ENCODE measurements at regions not wholly inside any gene's neighbourhood (a gene's known extent, or its start where the extent isn't known, plus 50 kb on each side); places are given as distances from the start of the nearest gene placed in this dataset.

DNA sequence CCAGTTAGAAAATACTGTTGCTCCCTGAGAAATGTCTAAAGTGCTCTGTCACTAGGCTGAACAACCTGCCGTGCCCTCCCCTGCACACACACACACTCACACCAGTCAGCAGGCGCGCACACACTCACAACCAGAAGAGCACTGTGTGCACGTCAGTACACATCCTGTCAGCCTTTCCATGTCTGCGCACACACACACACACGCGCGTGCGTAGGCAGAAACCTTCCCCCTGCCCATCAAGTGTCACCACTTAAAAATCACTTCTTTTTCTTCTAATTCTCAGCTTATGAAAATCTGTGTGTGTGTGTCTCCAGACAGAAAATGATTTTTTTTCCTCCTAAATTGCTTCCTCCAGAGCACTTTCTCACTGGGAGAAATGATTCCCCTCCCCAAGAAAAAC, 100.3 kb downstream of the EDN3 start:
- intact Hi-C loops (cut with DNase I), result loop anchor here (5.0 to 10.0 kb wide), 2 partner anchors 336 to 533 kb away; no protein-coding TSS in a partner anchor

DNA sequence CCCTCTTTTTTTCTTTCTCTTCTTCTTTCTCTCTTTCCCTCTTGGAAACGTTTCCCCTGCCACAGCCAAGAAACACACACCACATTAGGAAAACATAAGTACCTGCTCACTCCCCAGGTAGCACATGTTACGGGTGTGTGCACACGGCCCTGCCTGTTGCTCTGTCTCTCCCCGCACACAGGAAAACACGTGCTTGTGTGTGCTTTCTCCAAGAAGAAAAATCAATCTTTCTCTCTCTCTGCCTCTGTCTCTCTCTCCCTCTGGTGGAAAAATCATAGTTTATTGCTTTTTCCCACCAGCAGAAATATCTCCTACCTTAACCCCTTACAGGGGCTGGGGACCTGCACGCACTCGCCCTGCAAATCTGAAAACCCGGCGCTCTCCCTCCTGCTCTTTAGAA, 102.3 kb downstream of the EDN3 start:
- no peak for DNase-seq (ENCODE audit: low spot score)
- intact Hi-C loops (cut with DNase I), result loop anchor here (5.0 to 10.0 kb wide), 2 partner anchors 338 to 535 kb away; no protein-coding TSS in a partner anchor

More for the DNA sequence above, 100.3 kb downstream of the EDN3 start:
- DNase-seq (ENCODE audit: low spot score), result no peak

DNA sequence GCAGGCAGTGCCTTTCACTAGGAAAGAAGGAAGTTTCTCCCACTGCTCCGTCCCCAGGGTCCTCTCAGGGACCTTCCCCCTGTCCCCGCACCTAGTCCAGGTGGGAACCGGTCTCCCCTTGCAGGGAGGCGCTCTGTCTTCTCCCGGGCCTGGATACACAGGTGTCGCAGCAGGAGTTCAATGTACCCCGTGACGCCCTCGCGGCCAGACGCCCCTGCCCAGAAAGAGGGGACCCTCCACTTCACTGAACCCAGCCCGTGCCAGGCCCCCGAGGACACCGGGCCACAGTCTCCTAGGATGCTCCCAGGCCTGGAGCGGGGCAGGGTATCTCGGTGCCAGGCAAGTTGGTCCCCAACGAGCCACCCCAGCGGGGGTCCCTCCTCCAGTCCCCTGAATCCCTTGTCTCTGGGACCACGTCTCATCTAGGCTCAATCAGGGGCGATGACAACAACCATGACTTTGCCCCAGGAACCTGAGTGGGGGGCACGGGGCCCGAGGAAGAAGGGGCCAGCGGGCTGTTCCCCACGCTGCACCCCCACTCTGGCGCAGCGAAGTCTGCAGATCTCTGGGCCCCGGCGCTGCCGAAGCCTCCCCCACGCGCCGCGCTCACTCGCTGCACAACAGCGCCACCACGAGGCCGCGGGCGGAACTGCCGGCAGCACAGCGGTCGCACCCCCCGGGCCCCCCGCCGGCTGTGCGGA, 103.0 kb downstream of the EDN3 start:
- DNase-seq (ENCODE audit: low spot score), result peak; percentile 79

DNA sequence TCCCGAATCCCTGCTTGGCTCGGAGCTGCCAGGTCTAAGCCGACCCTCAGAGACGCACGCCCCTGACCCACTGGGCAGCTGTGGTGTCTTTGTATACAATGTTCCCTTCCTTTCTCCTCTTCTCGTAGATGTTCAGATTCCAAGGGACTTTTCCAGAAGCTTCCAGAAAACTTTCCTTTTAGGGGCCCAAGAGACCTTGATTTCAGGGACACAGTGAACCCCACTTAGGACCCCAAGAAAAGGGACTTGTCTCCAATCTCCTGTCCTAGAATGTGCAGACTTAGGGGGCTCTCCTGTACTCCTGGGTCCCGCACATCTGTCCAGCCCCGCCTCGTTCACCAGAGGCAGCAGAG, 103.5 kb downstream of the EDN3 start:
- intact Hi-C loops (cut with DNase I), result loop anchor here (5.0 to 10.0 kb wide), 2 partner anchors 339 to 537 kb away; no protein-coding TSS in a partner anchor
- no peak for DNase-seq (ENCODE audit: low spot score)

More for the DNA sequence above, 103.0 kb downstream of the EDN3 start:
- intact Hi-C loops (cut with DNase I), result loop anchor here (5.0 to 10.0 kb wide), 2 partner anchors 339 to 536 kb away; no protein-coding TSS in a partner anchor

DNA sequence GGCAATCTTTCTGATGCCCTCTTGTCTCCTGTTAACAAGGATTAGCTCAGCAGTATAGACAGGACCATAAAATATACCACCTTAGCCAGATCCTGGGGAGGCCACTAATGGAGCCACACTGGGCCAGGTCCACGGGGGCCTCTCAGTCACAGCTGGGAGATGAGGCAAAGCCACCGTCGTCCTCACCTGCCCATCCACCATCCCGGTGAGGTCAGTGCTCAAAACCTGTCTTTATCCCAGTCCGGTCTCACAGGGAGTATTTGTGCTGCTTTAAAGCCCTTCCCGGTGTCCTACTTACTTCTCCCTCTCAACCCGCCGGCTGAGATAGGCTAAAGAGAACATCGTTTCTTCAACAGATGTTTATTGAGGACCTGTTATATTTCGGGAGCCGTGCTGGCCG, 104.3 kb downstream of the EDN3 start:
- intact Hi-C loops (cut with DNase I), result loop anchor here (5.0 to 10.0 kb wide), 2 partner anchors 340 to 537 kb away; no protein-coding TSS in a partner anchor
- DNase-seq (ENCODE audit: low spot score), result no peak

DNA sequence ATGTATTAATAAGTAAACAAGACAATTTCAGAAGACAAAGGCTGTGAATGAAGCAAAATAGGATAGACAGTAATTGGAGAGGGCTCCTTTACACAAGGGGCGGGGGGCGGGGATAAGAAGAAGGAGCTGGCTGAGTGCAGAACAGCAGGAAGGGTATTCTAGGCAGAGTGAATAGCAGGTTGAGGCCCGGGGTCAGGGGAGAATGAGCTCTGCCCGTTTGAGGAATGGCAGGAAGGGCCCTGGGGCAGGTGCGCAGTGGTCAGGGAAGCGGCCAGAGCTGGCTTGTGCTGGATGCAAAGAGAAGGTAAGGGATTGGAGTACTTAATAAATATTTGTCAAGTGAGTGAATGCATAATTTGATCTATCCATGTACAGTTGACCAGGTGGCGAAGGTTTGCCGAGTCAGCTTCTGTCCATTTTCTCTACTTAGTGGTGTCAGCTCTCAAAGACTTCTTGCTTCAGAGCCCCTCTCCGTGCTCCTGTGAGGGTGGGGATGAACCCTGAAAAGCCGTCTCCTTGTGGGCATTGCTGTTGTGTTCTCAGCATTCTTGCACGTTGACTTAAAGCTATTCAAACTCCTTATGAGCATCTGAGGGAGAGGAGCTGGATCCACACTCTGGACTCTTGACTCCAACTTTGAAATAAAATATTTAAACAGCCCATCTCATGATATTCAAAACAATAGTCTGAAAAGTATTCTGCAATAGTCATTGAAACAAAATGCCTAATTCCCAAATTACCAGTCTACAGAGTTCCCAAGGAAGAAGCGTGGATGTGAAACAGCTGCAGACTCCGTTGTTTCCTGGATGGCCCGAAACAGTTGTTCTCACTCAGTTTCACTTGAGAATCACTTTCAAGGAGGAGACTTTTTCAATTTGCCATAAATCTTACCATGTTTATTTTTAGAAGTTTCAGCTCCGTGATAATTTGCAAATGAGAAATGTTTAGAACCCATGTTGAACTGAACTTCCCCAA, 105.1 kb downstream of the EDN3 start:
- no peak for DNase-seq (ENCODE audit: low spot score)
- intact Hi-C loops (cut with DNase I), result loop anchor here (10.0 kb wide), 1 partner anchor 341 kb away; no protein-coding TSS in a partner anchor

DNA sequence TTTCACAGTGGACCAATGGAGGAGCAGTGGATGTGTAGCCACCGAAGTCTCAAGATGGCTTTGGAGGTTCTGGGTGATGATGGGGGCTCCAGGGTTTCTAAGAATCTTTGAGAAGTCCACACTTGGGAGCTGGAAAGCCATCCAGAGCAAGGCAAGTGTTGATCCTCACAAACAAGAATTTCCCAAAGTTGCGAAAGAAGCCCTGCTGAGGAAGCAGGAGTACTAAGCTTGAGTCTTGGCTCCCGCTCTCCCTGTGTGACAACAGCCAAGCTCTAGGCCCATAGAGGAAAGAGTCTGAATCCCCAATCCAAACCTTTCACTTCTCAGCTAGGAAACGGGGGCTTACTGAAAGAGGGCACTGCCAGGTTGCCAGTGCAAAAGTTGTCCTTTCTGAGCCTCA, 106.0 kb downstream of the EDN3 start:
- DNase-seq (ENCODE audit: low spot score), result no peak
- intact Hi-C loops (cut with DNase I), result loop anchor here (10.0 kb wide), 1 partner anchor 342 kb away; no protein-coding TSS in a partner anchor

DNA sequence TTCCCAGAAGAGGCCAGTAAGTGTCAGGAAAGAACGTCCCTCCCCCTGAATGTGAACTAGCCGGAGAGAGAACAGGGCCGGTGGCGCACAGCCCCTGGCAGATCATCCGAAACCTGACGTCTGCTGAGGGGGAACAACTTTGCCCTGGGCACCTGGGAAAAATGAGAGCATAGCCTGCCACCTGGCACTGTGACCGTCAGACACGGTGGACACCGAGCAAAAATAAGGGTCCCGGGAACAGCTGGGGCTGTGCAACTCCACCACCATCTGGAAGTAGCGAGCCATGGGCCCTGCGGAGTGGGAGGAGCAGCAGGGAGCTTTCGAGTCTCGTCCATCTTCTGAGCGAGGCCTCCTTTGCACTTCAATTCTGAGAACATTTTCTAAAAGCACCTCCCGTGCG, 110.8 kb downstream of the EDN3 start:
- intact Hi-C loops (cut with DNase I), result no loop called here
- DNase-seq (ENCODE audit: low spot score), result no peak

DNA sequence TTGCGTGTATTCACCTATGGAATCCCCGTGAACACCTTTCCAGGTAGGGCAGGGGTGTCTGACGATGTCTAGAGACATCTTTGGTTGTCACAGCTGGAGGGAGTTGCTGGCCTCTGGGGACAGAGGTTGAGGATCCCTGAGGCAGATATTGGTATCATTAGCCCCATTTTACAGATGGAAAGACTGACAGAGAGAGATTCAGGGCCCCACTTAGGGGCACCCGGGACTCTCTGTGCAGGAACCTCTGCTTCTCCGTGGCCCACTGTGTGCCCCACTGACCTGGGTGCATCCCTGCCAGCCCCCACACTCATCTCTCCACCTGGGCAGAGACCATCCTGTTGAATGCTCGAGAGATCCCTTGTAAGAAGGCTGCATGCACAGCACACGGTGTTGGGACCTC, 111.2 kb downstream of the EDN3 start:
- DNase-seq (ENCODE audit: low spot score), result no peak

DNA sequence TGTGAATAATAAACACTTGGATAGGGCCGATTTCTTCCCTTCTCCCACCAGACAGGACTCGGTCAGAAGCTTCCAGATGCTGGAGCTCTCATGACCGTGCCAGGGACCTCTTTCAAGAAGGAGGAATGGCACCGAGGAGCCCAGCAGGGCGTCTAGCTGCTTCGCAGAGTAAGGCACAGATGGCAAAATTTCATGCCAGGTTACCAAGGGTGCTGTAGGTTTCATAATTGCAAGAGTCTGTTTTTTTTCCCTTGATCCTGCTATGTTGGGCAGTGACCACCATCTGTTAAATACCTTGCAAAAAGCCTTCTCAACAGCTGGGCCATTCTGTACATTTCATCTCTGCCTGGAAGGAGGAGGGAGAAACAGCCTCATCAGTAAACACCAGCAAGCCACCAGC, 111.8 kb downstream of the EDN3 start:
- no peak for DNase-seq (ENCODE audit: low spot score)
- intact Hi-C loops (cut with DNase I), result no loop called here

More for the DNA sequence above, 111.2 kb downstream of the EDN3 start:
- intact Hi-C loops (cut with DNase I), result no loop called here

DNA sequence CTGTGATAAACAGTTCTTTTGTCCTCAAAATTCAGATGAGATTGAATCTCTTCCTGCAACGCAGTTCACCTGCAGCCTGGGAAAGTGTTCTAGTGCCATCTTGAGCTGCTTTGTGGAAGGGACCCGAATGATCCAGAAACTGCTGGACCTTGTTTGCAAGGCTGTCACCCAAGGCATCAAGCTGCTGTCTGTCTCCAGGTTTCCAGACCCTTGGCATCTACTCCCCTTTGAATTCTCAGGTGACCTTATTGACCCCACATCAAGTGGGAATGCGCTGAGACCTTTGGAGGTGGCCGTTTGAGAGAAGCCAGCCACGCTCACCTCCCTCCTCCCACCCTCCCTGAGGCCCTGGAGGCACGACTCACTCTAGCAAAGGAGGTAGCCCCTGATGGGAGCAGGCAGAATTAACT, 112.5 kb downstream of the EDN3 start:
- intact Hi-C loops (cut with DNase I), result no loop called here
- DNase-seq (ENCODE audit: low spot score), result no peak

DNA sequence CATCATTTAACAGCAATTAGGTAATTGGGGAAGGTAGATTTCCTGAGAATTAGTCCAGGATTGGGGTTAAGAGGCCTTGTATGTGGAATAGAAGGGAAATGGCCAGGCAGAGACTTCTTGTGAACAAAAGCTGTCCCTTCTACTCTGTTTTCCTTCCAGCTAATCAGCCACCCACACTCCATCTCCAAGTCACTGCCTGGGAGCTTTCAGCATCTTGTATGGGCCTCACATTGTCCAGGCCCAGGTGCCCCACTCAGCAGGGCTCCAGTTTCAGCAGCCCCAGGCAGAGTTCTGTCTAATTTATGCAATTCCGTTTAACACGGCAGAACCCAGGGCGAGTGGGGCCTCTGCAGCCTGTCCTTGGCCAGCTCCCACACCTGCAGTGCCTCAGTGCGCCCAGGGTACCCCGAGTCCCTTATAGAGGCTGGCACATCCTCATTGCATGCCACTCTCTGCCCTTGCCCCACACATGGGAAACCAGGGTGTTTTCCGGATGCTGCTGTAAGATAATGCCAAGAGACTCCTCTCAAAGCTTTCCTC, 113.0 kb downstream of the EDN3 start:
- DNase-seq (ENCODE audit: low spot score), result no peak
- intact Hi-C loops (cut with DNase I), result no loop called here

DNA sequence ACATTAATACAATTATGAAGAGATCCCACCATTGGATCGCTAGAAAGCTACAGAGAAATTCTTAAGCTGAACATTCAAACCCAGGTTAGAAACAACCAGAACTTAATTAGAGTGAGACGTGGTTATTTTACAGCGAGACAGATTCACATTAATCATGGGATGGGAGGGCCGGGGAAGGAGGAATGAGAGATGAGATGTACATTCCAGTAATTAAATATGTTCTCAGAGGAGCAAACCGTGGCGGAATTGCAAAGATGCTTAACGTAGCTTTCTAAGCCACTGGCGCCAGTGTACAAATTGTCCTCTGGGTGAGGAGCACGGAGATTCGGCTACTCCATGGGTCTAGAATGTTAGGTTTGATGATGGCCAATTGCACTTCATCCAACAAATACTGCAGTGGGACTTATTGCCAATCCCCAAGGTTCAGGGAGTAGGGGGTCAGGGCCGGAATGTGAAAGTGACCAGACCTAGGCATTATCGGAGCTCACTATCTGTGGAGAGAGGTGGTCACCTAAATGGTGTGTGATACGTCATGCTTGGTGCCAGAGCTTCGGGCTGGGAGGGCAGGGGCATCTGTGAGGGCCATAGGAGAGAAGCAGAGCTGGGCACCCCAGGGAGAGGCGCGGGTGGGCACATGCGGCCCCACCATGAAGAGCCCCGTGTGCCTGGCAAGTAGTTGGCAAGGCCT, 114.7 kb downstream of the EDN3 start:
- intact Hi-C loops (cut with DNase I), result no loop called here

DNA sequence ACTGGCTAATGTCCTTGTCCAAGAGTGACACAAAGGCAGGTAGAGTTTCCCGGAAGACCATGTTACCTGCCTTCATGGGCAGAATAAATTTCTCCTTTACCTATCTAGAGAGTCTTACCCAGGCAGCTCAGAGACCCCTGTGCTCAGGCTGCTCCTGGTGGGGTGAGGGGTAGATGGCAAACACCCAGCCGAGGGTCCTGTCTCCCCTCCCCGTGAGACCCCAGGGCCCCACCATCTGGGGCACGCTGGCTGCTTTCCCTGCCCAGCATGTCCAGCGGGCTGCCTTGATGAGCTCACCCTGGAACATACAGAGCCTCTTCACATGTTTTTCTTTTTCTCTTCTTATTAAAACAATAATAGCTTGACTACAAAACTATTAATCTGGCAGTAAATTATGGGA, 116.5 kb downstream of the EDN3 start:
- no peak for DNase-seq (ENCODE audit: low spot score)
- intact Hi-C loops (cut with DNase I), result no loop called here

More for the DNA sequence above, 114.7 kb downstream of the EDN3 start:
- no peak for DNase-seq (ENCODE audit: low spot score)

DNA sequence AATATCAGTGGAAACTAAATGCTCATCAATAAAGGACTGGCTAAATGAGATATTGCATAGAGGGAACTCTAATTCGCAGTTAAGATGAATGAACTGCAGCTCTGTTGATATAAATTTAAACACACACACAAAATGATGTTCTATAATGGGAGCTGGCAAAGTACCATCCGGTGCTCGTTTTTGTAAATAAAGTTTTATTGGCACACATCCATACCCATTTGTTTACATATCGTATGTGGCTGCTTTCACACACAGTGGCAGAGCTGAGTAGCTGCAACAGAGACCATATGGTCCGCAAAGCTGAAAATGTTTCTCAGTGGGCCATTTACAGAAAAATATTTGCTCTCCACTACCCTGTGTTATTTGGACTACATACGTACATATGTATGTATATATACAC, 120.7 kb downstream of the EDN3 start:
- intact Hi-C loops (cut with DNase I), result no loop called here
- DNase-seq (ENCODE audit: low spot score), result no peak

DNA sequence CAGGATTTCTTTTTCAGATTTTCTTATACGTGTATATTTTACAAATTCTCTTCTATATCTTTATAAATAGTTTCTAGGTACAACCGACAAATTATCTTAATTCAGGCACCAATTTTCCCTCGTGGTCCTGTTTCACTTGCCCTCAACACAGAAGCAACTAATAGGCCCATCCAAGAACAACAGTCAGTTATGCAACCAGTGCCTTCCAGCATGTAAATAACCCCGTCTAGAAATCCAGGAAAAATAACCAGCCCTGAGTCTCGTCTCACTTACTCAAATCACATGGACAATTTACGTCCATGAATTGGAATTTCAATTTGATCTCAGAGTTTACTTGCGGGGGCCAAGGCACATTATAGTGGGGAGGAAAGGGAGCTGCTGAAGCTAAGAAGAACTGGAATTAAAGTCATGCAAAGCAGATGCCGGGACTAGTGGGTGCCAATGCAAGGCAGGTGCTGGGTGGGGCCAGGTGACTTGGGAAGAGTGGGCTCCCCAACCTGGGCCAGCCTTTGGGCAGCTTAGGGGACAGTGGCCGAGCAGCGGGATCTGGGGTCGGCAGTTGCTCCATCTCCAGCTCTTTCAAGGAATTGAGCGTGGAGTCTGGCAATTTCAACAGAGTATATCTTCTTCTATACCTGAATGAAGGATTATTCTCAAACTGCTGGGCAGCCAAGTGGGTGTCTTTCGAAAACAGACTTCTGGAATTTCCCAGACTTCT, 121.7 kb downstream of the EDN3 start:
- intact Hi-C loops (cut with DNase I), result no loop called here
- no peak for DNase-seq (ENCODE audit: low spot score)

DNA sequence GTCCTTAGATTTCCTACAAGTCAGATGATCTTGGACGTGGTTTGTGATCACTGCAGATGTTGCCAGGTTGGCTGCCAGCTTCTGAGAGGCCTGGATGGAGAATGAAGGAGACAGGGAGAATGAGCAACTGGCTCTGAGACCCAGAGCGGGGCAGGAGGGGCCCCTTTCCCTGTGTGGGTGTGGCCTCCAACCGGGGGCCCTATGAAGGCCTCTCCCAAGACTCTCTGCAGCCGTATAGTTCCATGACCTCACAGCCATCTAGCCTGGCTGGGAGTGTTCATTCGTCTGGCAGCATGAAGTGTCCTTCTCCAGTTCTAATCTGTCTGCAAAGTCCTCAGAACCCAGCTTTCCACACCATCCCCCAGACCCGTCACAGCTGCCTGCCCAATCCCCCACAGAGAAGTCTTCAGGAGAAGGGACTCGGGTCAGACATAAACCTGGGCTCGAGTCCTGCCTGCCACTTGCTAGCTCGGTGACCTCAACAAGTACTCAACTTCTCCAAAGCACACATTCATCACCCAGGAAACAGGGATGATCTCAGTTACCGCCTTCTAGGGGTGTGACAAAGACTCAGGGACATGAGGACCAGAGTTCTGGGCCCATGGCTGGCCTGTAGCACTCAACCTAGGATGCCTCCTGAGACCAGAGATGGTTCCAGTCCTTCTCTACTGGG, 122.6 kb downstream of the EDN3 start:
- intact Hi-C loops (cut with DNase I), result no loop called here

DNA sequence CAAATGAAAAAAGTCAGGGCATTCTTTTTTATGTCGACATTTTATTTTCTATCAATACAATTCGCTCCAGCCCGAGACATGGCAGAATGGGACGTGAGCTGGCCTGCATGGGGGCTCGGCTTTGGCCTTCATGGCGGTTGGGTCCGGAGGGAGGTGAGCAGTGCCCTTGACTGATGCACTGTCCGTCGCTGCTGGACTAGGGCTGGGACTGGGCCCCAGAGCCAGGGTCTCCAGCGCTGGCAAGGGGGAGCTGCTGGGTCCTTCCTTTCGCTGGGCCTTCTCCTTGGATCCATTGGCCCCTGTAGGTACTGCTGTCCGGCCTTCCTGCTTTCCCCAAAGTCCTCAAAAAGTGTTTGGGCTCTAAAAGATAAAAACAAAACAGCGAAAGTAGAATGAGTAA, 124.6 kb downstream of the EDN3 start:
- DNase-seq (ENCODE audit: low spot score), result no peak
- intact Hi-C loops (cut with DNase I), result no loop called here

More for the DNA sequence above, 122.6 kb downstream of the EDN3 start:
- DNase-seq (ENCODE audit: low spot score), result no peak

Measured in cardiac septum (tissue), 1 donor.